ENCODE measurements at regions not wholly inside any gene's neighbourhood (a gene's known extent, or its start where the extent isn't known, plus 50 kb on each side); places are given as distances from the start of the nearest gene placed in this dataset.

DNA sequence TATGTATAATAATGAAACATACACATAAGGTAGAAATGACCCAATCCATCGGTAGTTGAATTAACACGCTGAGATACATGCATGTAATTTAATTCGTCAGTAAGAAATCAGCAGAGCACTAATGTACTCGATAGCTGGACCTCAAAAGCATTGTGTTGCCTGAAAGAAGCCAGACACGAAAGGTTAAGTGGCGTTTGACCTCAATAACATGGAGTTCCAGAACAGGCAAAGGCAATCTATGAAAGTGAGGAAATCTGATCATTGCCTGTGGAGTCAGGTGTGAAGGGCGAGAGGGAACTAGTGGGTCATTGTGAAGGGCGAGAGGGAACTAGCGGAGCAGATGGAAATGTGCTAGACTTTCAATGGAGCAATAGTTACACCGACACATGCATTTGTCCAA, 970.4 kb upstream of the TMEM132C start:
- no peaks in the 10 kb centered on the region for H3K79me2 ChIP-seq (replicated peaks; ENCODE audit: insufficient read depth)

More for the DNA sequence above, 970.4 kb upstream of the TMEM132C start:
- H3K4me3 Mint-ChIP-seq = no peak overlapping the region
- no peaks in the 10 kb centered on the region for H3K27me3 ChIP-seq (ENCODE audit: insufficient read depth)
- H3K9me3 Mint-ChIP-seq = peaks cover 99% of the 10 kb centered on the region
- no peak overlapping the region for H3K27ac Mint-ChIP-seq
- no peak for DNase-seq (ENCODE audit: low spot score)
- H2AFZ ChIP-seq = no peak overlapping the region
- no peaks in the 10 kb centered on the region for H4K20me1 ChIP-seq (replicated peaks; ENCODE audit: insufficient read depth)
- H3K9me2 ChIP-seq (ENCODE audit: insufficient read depth) = no peaks in the 10 kb centered on the region
- peaks cover 51% of the 10 kb centered on the region for H3K36me3 Mint-ChIP-seq (ENCODE audit: low read depth)
- no peak for TF ChIP-seq ZNF331 (CRISPR knock-in tag; IDR thresholded peaks at IDR 0.05; ENCODE audit: low read depth)
- no peak for TF ChIP-seq ZNF114 (CRISPR knock-in tag; IDR thresholded peaks at IDR 0.05)
- TF ChIP-seq, protein P1, sequence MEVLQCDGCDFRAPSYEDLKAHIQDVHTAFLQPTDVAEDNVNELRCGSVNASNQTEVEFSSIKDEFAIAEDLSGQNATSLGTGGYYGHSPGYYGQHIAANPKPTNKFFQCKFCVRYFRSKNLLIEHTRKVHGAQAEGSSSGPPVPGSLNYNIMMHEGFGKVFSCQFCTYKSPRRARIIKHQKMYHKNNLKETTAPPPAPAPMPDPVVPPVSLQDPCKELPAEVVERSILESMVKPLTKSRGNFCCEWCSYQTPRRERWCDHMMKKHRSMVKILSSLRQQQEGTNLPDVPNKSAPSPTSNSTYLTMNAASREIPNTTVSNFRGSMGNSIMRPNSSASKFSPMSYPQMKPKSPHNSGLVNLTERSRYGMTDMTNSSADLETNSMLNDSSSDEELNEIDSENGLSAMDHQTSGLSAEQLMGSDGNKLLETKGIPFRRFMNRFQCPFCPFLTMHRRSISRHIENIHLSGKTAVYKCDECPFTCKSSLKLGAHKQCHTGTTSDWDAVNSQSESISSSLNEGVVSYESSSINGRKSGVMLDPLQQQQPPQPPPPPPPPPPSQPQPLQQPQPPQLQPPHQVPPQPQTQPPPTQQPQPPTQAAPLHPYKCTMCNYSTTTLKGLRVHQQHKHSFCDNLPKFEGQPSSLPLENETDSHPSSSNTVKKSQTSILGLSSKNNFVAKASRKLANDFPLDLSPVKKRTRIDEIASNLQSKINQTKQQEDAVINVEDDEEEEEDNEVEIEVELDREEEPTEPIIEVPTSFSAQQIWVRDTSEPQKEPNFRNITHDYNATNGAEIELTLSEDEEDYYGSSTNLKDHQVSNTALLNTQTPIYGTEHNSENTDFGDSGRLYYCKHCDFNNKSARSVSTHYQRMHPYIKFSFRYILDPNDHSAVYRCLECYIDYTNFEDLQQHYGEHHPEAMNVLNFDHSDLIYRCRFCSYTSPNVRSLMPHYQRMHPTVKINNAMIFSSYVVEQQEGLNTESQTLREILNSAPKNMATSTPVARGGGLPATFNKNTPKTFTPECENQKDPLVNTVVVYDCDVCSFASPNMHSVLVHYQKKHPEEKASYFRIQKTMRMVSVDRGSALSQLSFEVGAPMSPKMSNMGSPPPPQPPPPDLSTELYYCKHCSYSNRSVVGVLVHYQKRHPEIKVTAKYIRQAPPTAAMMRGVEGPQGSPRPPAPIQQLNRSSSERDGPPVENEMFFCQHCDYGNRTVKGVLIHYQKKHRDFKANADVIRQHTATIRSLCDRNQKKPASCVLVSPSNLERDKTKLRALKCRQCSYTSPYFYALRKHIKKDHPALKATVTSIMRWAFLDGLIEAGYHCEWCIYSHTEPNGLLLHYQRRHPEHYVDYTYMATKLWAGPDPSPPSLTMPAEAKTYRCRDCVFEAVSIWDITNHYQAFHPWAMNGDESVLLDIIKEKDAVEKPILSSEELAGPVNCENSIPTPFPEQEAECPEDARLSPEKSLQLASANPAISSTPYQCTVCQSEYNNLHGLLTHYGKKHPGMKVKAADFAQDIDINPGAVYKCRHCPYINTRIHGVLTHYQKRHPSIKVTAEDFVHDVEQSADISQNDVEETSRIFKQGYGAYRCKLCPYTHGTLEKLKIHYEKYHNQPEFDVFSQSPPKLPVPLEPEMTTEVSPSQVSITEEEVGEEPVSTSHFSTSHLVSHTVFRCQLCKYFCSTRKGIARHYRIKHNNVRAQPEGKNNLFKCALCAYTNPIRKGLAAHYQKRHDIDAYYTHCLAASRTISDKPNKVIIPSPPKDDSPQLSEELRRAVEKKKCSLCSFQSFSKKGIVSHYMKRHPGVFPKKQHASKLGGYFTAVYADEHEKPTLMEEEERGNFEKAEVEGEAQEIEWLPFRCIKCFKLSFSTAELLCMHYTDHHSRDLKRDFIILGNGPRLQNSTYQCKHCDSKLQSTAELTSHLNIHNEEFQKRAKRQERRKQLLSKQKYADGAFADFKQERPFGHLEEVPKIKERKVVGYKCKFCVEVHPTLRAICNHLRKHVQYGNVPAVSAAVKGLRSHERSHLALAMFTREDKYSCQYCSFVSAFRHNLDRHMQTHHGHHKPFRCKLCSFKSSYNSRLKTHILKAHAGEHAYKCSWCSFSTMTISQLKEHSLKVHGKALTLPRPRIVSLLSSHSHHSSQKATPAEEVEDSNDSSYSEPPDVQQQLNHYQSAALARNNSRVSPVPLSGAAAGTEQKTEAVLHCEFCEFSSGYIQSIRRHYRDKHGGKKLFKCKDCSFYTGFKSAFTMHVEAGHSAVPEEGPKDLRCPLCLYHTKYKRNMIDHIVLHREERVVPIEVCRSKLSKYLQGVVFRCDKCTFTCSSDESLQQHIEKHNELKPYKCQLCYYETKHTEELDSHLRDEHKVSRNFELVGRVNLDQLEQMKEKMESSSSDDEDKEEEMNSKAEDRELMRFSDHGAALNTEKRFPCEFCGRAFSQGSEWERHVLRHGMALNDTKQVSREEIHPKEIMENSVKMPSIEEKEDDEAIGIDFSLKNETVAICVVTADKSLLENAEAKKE (CRISPR knock-in tag; IDR thresholded peaks at IDR 0.05) = no peak
- TF ChIP-seq EZH2phosphoT487 (IDR thresholded peaks at IDR 0.05; ENCODE audit: unreplicated experiment) = no peak
- no peak for TF ChIP-seq CREB1 (CRISPR knock-in tag; IDR thresholded peaks at IDR 0.05; ENCODE audit: low read depth)
- no peak for TF ChIP-seq STAT1 (IDR thresholded peaks at IDR 0.05; ENCODE audit: unreplicated experiment)
- no peak overlapping the region for H3K4me2 ChIP-seq
- H3K4me3 ChIP-seq = no peak overlapping the region
- H3K4me1 ChIP-seq (ENCODE audit: insufficient read depth) = no peaks in the 10 kb centered on the region
- H3F3A ChIP-seq (replicated peaks; ENCODE audit: low read depth) = no peaks in the 10 kb centered on the region
- no peaks in the 10 kb centered on the region for H3K27me3 Mint-ChIP-seq (ENCODE audit: insufficient read depth, low read depth, poor library complexity)
- no peaks in the 10 kb centered on the region for H3K4me1 Mint-ChIP-seq
- H3K36me3 ChIP-seq (ENCODE audit: insufficient read depth) = no peaks in the 10 kb centered on the region
- H3K27ac ChIP-seq (ENCODE audit: low read depth) = no peak overlapping the region
- ATAC-seq = no peak
